Activated CD4-positive, alpha-beta T cell treated with anti-CD3 and anti-CD28 coated beads, Interleukin-2, amount 50 U/mL, for 48 hours (primary cell): ENCODE measurements at regions not wholly inside any gene's neighbourhood (a gene's known extent, or its start where the extent isn't known, plus 50 kb on each side); places are given as distances from the start of the nearest gene placed in this dataset.

Experiments
- DNase-seq, 2 experiments: peaks; one replicate each; pipeline ENCODE4 v3.0.0-alpha.2; 2020

DNA sequence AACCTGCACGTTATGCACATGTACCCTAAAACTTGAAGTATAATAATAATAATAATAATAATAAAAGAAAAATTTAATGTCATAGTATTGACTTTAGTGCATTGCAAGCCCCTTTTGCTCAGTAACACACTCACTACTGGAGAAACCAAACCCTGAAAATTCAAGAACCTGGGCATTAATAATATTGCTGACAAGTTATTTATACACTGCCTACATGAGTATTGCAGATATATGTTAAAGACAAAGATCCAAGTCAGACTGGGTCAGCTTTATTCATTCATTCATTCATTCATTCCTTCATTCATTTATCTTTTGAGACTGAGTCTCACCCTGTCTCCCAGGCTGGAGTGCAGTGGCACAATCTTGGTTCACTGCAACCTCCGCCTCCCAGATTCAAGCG, 1711.2 kb downstream of the TP53TG3F start:
- DNase-seq: no peak

DNA sequence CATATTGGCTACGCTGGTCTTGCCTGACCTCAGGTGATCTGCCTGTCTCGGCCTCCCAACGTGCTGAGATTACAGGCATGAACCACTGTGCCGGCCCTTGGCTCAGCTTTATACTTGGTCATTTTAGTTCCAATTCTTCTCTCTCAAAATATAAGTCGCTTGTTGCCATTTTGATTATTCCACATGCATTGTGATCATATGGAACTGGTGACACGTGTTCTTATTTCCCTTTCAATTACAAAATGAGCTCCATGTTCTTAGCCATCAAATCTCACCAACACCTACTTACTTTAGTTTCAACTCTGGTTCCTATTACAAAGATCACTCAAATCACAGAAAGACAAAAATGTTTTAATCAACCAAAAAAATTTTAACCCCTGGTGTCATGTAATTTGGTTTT, 1711.7 kb downstream of the TP53TG3F start:
- no peak for DNase-seq

DNA sequence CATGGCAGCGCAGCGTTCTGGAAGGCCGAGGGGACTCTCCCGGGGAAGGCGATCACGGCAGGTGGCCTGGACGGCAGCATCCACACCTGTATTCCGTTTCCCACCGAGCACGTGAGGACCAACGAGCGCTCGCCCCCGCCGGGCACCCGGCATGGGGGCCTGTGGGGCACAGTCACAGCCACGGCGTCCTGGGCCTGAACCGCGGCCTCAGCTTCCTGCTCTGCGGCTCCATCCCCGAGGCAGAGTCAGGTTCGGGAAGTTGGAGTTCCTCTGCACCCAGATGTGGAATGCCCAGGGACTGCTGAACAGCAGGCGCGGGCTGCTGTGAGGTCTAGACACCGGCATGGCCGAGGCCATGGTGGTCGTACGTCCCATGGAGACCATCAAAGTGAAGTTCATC, 1713.9 kb downstream of the TP53TG3F start:
- no peak for DNase-seq

DNA sequence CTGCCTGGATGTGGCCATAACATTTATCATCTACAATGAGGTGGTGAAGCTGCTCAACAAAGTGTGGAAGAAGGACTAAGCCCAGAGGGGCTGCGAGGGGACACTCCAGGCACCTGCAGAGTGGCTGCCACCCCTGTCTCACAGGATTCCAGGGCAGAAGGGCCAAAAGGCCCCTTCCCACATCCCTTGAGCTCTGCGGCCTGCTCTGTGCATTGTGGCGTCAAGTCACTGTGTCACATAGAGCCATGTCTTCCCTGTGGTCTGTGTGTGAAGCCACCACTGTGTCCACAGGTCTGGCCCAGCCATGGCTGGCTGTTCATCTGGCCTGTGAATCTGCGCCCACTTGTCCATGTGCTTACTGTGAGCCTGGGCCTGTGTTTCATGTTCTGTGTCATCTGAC, 1714.6 kb downstream of the TP53TG3F start:
- DNase-seq: no peak

DNA sequence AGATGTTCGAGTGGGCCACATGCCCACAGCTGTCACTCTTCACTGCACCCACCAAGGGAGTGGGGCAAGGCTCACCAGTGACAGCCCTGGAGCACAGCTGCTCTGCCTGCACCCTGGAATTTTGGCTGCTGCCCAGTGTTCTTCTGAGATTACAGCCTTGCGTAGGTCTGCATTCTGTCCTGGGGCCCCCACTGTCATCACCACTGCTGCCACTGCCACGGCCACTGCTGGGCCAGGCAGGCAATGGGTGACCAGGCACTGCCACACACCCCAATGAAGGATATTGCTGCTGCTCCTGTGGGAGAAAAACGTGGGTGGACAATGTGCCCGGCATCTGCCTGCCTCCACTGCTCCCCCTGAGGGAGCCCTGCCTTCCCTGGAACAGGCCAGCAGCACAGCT, 1717.0 kb downstream of the TP53TG3F start:
- no peak for DNase-seq

DNA sequence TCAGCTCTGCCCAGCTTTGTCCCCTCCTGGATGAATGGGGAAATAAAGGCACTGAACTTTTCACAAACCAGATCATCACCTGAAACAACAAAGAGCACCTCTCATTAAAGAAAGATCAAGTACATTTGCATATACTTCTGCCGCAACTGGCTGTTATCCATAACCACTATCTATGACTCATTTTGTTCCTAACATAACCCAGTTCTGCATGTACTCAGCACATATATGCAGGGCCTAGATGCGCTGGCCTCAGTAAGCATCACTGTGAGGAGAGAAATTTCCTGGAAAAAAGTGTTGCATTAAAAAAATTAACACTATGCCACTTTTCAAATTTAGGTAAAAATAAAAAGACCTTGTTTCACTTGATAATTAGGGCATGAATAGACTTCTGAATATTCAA, 1718.4 kb downstream of the TP53TG3F start:
- no peak for DNase-seq

DNA sequence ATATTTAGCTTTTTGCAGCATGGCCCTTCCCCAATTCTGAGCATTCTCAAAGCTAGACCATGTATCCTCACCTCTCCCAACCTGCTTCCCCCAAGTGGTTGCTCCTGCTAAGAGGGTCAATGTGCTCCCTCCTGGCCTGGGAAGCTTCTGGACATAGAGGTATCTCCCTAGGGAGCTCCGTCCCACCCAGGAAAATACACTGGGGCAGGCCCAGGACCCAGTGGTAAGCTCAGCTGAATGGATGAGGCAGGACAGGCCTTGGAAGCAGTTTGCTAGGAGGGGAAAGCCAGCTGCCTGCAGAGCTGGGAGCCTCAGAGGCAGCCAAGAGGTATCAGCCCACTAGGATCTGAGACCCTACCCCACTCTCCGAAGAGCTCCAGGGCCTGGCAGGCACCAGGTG, 1721.6 kb downstream of the TP53TG3F start:
- DNase-seq: no peak

DNA sequence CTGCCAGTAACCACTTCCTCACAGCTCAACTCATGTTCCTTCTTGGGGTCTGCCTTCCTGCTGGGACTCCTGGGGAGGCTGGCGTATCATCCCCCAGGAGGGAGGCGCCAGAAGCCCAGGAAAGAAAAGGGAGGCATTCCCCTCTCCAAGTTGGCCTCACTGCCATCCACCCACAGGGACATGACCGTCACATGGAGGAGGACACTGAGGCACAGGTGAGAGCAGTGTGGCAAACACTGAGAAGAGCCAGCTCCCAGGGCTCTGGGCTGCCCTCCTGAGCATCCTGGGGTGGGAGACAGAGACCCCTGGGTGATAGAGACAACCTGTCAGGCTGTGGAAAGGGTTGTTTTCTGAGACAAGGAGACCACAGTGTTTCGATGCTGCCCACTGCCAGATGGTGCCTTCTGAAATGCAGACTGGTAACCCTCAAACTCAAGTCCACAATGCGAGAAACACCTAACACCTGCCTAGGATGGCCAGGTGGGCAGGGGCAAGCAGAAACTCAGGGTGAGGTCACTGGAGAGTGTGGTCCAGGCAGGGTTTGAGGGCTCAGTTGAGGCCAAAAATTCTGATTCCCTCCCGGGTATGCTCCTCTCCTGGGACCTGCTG, 1722.1 kb downstream of the TP53TG3F start:
- no peak for DNase-seq

DNA sequence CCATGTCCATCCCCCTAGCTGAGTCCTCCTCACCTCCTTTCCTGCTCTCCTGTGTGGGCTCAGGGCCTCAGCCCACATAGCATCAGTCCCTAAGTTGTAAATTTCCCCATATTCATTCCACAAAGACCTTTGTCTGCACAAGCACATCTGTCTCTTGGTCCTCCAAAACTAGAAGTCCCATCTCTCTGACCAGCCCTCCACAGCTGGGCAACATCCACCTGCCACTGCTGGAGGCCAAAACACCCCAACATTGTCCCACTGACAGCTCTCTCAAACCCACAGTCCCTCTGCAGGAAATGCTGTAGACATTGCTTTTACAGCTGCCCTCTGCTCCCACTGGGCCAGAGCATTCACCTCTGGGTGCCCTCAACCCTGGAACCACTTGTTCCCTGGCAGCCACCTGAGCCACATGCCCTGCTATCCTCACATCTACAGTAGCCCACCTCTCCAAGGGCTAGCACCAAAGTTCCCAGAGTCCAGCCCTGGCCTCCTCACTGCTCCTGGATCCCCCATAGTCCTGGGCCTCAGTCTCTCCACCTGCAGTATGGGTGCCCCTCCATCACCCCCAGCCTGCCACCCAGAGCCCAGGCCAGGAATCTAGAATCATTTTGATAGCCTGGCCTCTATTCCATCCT, 1722.7 kb downstream of the TP53TG3F start:
- DNase-seq: no peak

DNA sequence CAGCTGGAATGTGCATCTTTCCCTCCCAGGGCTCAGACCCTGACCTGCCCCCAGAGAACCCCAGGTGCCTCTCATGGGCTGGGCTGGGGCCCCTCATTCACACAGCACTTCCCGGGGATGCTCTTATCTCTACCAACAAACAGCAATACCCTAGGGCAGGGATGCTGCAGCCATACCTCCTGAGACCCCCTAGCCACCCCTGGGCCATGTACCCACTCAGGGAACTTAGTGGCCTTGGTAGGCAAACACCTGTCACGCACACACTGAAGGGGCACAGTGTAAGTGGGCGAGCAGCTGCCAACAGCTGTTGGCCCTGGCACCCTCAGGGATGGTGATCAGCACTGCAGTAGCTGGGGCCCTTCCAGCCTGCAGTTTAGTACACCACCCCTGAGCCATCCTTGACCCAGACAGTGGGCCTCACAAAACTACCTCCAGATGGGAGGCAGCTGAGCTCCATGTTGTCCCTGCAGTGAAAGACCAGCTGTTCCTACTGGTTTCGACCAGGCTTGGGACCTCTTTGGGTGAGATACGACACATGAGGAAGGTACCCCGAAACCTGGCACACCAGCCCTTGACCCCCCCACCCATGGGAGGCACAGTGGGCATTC, 1723.6 kb downstream of the TP53TG3F start:
- DNase-seq: no peak

DNA sequence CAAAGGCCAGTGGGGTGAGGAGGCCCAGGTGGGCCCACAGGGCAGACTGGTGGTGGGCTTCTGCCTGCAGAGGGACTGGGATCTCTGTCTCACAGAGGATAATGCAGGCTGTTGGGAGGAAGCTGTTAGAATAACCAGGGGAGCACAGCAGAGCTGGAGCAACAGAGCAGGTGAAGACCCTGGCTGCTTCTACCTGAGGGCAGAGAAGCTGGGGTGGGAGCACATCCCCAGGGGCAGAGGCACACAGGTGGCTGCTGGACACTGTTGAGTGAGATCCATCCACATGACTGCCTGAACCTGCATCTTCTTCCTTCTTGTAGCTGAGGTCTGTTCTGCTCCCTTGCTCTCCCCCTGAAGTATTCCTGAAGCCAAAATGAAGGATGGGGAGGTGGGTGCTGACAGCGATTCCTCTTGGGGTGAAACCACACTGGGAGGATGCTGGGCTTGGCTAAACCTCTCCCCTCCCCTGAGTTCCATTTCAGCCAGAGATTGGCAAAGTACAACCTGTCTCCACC, 1725.0 kb downstream of the TP53TG3F start:
- no peak for DNase-seq

DNA sequence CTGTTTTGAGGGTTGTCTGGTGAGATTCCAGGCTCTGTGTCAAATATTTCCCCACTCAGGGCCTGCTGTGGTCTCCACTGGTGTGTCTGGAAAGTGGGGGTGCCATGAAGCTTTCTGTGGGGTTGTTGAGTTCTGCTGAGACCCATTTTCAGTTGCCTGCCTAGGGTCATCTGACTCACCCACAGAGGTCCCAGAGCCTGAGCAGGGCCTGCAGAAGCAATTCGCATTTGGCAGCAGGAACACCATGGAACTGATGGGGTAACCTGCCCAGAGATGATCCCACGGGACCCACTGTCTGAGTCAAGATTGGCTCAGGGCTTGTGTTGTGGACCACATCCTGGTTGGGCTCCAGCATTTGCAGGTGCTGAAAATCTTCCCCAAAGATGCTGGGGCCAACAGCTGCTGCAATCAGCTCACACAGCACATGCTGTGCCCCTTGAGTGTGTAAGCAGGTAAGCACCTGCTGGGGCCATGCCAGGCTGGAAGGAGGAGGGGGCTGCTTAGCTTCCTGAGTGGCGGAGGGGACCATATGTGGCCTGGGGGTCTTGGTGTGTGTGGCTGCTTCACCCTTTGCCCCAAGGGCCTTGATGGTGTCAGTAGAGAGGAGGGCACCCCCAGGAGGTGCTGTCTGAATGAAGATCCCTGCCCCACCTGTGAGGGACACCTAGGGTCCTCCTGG, 1726.1 kb downstream of the TP53TG3F start:
- no peak for DNase-seq

DNA sequence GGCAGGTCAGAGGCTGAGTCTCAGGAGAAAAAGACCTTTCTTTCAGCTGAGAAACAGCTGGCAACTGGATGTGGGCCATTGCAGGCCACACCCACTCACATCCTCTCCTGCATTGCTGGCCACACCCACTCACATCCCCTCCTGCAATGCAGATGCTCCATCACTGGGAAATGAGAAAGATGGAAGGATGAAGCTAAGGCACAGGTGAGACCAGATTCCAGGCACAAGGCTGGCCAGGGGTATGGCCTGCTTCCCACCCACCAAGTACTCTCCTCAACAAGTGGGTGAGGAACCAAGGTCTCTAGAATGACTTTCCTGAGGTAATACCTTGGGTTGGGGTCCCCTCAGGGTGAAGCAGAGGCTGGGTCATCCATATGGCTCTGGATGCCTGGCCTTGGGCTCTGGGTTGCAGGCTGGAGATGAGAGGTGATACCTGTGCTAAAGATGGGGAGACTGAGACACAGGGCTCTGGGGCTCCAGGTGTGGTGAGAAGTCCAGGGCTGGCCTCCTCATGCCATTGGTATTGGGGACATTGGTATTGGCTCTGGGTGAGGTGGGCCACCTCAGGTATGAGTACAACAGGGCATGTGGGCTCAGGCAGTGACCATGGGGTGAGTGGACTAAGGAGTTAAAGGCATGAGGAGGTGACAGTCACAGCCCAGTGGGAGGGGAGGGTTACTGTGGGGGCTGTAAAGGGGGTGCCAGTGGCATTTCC, 1726.8 kb downstream of the TP53TG3F start:
- no peak for DNase-seq

DNA sequence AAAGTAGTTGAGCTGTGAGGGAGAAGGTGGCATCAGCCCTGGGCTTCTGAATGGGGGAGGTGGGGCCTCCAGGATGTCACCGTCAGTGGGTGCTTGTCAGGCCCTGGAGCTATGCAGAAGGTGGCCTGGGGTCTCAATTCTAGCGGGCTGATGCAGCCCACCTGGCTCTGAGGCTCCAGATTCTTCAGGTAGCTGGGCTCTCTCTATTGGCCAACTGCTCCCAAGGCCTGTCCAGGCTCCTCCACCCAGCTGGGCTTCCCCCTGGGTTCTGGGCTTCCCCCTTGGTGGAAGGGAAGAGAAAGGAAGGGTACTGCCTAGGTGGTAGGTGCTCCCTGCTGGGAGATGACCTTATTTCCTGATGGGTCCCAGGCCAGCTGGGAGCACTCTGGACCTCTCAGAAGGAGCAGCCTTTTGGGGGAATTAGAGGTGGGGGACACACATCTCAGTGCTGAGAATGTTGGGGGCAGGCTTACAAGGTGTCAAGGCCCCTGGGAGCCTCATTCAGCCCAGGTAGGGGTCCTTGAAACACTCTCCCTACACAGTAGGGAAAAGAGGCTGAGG, 1728.3 kb downstream of the TP53TG3F start:
- no peak for DNase-seq

DNA sequence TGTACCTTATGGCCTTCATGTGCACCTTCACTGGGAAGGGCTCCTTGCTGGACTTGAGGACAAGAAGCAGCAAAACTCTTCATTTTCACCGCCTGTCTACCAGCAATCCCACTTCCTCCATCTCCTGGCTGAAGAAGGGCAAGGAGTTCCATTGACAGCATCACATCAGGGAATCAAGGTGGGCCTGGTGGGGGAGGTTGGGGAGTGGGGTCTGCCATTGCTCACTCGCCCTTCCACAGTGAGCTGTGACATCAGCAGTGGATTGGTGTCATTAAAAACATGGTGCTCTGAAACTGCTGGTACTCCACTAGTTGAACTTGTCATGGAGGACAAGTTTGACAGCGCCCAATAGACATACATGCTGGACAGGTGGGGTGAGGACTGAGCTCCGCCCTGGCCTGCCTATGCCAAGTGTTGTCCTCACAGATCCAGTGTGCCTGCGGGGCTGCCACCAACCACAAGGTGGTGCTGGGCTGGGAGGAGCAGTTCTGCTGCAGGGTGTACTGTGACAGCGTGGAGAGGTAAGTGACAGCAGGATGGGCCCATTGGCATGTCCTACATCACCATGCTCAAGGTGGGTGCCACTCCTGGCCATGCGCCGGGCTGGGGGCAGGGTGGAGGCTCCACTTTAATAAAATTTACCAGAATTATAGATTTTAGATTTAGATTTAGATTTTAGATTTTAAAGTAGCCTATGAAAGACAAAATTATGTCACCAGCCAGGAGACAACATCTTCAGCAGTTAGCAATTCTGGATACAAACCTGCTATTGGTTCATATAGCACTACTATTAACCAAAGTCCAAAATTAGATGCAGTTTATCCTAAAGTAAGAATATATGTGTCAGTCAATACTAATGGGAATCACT, 1729.1 kb downstream of the TP53TG3F start:
- DNase-seq: no peak

DNA sequence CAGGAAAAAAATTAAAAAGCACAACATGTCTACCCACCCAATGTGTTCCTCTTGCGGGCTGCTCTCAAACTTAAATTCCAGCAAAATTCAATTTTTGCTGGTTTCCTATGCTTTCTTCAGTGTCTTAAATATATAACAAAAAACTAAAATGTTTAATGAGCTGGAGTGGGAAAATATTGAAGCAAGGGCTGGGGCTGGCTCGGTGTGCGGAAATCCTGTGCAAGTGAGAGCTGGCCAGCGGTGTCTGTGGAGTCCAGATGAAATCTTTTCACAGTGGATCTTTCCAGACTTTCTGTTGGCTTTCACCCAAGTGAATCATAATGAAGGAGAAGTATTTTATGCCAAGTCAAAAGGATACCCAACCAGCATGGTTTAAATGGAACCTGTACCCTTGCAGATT, 1733.6 kb downstream of the TP53TG3F start:
- DNase-seq: no peak

DNA sequence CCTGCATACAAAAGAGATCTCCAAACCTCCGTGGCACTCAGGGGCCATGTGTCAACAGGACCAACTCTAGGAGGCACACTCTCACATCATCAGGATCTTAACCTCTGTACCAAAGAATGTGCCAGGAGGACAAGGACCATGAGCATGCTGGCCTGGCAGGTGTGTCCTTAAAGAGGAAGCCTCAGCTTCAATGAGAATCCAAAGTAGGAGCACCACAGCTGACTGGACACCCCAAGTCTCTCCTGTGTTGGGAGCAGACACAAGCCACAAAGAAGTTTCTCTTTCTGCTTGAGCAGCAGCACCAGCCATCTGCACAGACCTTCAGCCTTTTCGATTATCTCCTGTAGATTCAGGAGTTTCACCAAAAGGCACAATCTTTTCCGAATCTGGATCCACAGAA, 1734.5 kb downstream of the TP53TG3F start:
- DNase-seq: no peak

DNA sequence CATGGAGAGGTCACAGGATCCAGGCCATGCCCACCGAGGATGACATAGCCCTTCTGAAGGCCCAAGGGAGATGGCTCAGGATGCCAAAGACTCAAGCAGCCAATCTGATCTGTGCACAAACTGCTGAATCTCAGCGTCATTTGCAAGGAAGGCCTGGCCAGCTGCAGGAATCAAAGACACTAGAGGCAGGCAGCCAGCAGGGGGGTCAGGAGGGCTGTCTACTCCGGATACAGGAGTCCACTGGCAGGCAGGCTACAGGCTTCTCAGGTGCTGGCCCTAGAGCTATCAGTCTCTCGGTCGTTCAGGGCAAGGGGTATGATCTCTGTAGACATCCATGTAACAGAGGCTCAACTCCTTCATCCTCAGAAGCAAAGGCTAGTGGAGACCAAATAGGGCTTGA, 1735.3 kb downstream of the TP53TG3F start:
- DNase-seq: no peak

DNA sequence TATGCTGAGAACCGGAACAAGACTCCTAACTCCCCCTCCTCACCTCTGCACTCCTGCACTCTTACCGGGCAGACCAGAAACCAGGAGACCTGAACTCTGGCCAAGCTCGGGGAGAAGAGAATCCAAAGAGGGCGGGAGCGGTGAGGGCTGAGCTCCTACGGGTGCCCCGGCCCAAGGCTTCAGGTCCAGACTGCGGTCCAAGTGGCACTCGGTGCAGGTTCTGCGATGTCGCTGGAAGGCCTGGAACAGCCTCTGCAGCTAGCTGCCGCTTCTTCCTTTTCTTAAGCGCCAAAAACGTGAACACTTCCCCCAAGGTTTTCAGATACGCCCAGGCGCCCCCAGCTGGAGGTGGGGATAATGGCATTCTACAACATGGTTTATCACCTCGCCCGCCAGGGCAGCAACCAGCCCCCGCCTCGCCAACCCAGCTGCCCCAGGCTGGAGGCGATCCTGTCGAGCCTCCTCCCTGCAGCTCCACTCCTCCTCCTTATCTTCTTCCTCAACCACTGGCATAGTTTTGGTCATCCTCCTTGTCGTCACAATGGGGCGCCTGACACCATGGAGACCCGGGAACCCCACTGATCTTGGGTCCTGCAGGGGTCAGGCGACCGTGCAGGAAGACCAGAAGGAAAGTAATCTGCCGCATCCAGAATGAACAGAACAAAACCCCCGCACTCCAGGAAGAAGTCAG, 1735.9 kb downstream of the TP53TG3F start:
- DNase-seq: no peak

DNA sequence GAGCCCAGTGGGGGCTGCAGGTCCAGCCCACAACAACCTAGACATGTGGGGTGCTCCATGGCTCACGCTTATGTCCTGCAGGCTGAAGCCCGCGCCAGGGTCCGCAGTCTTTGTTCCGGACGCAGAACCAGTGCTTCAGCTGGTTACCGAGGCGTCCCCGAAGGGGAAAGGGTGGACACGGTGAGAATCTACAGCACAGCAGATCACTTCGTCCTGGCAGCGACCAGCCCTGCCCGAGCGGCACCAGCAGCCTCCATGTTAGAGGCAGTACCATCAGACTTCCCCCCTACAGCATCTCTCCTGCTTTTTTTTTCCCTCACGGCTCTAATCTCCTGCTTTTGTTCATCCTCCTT, 1736.4 kb downstream of the TP53TG3F start:
- no peak for DNase-seq

DNA sequence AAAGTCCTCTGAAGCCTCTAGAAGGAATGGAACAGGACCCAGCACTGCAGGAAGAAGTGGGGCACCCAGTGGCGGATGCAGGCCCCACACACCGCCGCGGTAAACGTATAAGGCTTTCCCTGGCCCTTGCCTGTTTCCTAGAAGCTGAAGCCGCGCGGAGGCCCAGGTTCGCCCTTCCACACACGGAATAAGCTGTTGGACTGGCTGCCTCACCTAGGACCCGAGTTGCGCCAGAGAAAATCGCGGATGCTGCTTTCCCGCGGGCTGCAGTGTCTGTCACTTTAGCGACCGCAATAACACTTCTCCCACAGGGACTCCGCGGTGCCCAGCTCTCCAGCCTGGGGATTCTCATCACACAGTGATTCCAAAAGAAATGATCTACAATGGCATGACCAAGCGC, 1736.9 kb downstream of the TP53TG3F start:
- no peak for DNase-seq
